SJCRH30 (cell line): ENCODE measurements at regions not wholly inside any gene's neighbourhood (a gene's known extent, or its start where the extent isn't known, plus 50 kb on each side); places are given as distances from the start of the nearest gene placed in this dataset.
A peak's percentile ranks its signal among the peaks of the same experiment; 100 is the strongest.

Source experiments
- DNase-seq, 2 experiments: peaks; one replicate each; pipeline ENCODE4 v3.0.0-alpha.2; 2015 to 2020
- H3K27ac ChIP-seq: fragments of 250-450 bp; sonication (Bioruptor Pico); 2 replicates; pipeline ENCODE4 v1.5.1; 2020; ENCODE audit warnings: mild to moderate bottlenecking, moderate library complexity
- H3K27me3 ChIP-seq: fragments of 250-450 bp; sonication (Bioruptor Pico); 2 replicates; pipeline ENCODE4 v1.5.1; 2020; ENCODE audit warnings: mild to moderate bottlenecking, moderate library complexity
- H3K36me3 ChIP-seq: fragments of 250-450 bp; sonication (Bioruptor Pico); 2 replicates; pipeline ENCODE4 v1.5.1; 2020; ENCODE audit warnings: mild to moderate bottlenecking, moderate library complexity
- H3K4me1 ChIP-seq: fragments of 250-450 bp; sonication (Bioruptor Pico); 2 replicates; pipeline ENCODE4 v1.5.1; 2020; ENCODE audit warnings: mild to moderate bottlenecking, moderate library complexity
- H3K4me3 ChIP-seq: fragments of 250-450 bp; sonication (Bioruptor Pico); 2 replicates; pipeline ENCODE4 v1.5.1; 2020; ENCODE audit warnings: mild to moderate bottlenecking, moderate library complexity
- H3K9me3 ChIP-seq: fragments of 250-450 bp; sonication (Bioruptor Pico); replicated peaks from 2 replicates; pipeline ENCODE4 v1.5.1; 2020; ENCODE audit warnings: mild to moderate bottlenecking, moderate library complexity

GRCh38 chr9:101795147-101795546, 56.7 kb upstream of the GRIN3A start:
- H3K4me3 ChIP-seq = no peak overlapping the region
- no peaks in the 10 kb centered on the region for H3K36me3 ChIP-seq
- no peaks in the 10 kb centered on the region for H3K27me3 ChIP-seq
- DNase-seq = no peak
- no peak overlapping the region for H3K27ac ChIP-seq
- H3K9me3 ChIP-seq = no peaks in the 10 kb centered on the region
- no peaks in the 10 kb centered on the region for H3K4me1 ChIP-seq

GRCh38 chr9:101792475-101792874, 54.0 kb upstream of the GRIN3A start:
- no peak overlapping the region for H3K4me3 ChIP-seq
- no peaks in the 10 kb centered on the region for H3K27me3 ChIP-seq
- H3K9me3 ChIP-seq = no peaks in the 10 kb centered on the region
- H3K36me3 ChIP-seq = no peaks in the 10 kb centered on the region
- no peaks in the 10 kb centered on the region for H3K4me1 ChIP-seq
- DNase-seq = no peak
- H3K27ac ChIP-seq = no peak overlapping the region

DNA sequence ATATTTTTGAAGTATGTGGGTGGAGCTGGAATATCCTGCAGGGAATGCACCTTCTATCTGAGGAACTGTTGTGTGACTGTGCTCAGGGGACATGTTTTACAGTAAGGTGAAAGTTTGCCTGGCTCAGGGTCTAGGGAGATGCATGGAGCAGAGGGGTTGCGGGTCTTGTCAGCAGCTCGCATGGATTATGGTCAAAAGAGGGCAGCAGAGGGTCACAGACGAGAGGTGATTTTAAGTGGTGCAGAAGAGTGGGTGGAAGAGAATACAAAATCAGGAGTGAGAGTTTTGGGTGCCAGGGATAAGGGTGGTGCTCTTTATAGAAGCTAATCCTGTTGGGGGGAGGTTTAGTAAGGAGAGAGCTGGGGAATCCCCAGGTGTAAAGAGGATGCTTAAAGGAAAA, 53.5 kb upstream of the GRIN3A start:
- peak; percentile 60 to 79 for DNase-seq
- no peaks in the 10 kb centered on the region for H3K4me1 ChIP-seq

GRCh38 chr9:101791533-101791932, 53.1 kb upstream of the GRIN3A start:
- Histone ChIP-seq H3K36me3 (no peaks in the 10 kb centered on the region), H3K4me3 (no peak overlapping the region), H3K27ac (no peak overlapping the region), H3K4me1 (no peaks in the 10 kb centered on the region), H3K9me3 (no peaks in the 10 kb centered on the region), H3K27me3 (no peaks in the 10 kb centered on the region)
- no peak for DNase-seq

More for the DNA sequence above, 53.5 kb upstream of the GRIN3A start:
- Histone ChIP-seq H3K4me3 (no peak overlapping the region), H3K27me3 (no peaks in the 10 kb centered on the region), H3K36me3 (no peaks in the 10 kb centered on the region), H3K9me3 (no peaks in the 10 kb centered on the region), H3K27ac (no peak overlapping the region)
